ENCODE measurements at regions not wholly inside any gene's neighbourhood (a gene's known extent, or its start where the extent isn't known, plus 50 kb on each side); places are given as distances from the start of the nearest gene placed in this dataset.

DNA sequence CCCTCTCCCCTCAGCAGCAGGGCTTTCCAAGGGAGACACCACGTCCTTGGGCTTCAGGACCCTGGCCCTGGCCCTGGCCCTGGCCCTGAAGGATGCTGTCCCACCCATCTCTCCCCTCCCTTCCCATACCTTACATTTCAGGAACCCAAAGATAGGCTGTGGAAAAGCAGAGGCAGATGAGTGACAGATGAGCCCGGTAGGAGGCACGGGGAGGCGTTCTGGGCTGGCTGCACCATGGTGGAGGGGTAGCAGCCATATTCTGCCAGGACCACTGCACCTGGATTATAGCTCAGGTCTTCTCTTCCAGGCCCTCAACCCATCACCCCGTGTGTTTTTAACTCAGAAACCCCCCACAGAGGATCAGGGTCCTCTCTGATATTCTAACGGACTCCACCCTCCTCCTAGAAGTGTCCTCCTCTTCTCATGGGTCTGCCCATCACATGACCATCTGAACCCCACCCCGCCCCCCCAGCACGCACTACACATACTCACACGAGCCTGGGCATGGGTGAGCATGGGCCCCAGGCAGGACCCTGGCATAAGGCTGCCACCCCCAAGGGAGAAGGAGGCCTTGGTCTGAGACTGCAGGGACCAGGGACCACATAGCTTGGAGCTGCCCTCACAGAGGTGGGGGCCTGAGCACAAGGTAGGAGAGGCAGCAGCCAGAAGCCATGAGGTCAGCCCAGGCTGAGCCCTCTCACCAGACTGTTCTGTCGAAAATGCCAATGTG, 220.8 kb upstream of the CDH4 start:
- TF ChIP-seq POLR2A (IDR thresholded peaks at IDR 0.05) (no peak), CTCF (IDR thresholded peaks at IDR 0.05) (no peak)

All from lower leg skin (tissue), 3 donors.